ENCODE measurements at regions not wholly inside any gene's neighbourhood (a gene's known extent, or its start where the extent isn't known, plus 50 kb on each side); places are given as distances from the start of the nearest gene placed in this dataset.
"Not testable (repeated sequence)": the region's sequence is repeated elsewhere in the genome, so short reads cannot be mapped to it uniquely, and the experiment has no call there.

GRCh38 chr2:179365561-179365960, 100.9 kb upstream of the SESTD1 start:
- not testable (repeated sequence) for TF ChIP-seq POLR2A, CTCF (IDR thresholded peaks at IDR 0.05)

Data from esophagus squamous epithelium (tissue), 4 donors.